Right lobe of liver (tissue), 6 donors: ENCODE measurements at regions not wholly inside any gene's neighbourhood (a gene's known extent, or its start where the extent isn't known, plus 50 kb on each side); places are given as distances from the start of the nearest gene placed in this dataset.

Experiments used
- ATAC-seq, 4 donors: fragments of 200-7000 bp; cut with Tn5 transposase; one replicate each; pipeline ENCODE4 v1.9.1; 2020; ENCODE audit warnings: mild to moderate bottlenecking in 4 of 4, moderate library complexity in 4 of 4
- DNase-seq, 3 donors: peaks; one replicate each; pipeline ENCODE4 v3.0.0-alpha.2; 2020
- H3K27ac ChIP-seq, 3 donors: fragments of 200-600 bp; one replicate each; pipeline ENCODE4 v1.8.0; 2022
- H3K27me3 ChIP-seq, 2 donors: fragments of 200-600 bp; one replicate each; pipeline ENCODE4 v1.8.0; 2022
- H3K36me3 ChIP-seq, 4 donors: fragments of 200-600 bp; sonication (generic) in 1 of 4; one replicate each; pipeline versions ENCODE4 v1.5.1 to v1.8.0; 2017 to 2022; ENCODE audit warnings: control low read depth in 1 of 4
- H3K4me1 ChIP-seq, 4 donors: fragments of 200-600 bp; sonication (generic) in 1 of 4; one replicate each; pipeline versions ENCODE4 v1.5.1 to v1.8.0; 2017 to 2022; ENCODE audit warnings: control low read depth in 1 of 4
- H3K4me3 ChIP-seq, 3 donors: fragments of 200-600 bp; one replicate each; pipeline ENCODE4 v1.8.0; 2022
- H3K9me3 ChIP-seq, 4 donors: fragments of 200-600 bp; sonication (generic) in 1 of 4; one replicate each; pipeline versions ENCODE4 v1.5.1 to v1.8.0; 2017 to 2022; ENCODE audit warnings: control low read depth in 1 of 4
- POLR2A ChIP-seq: fragments of 450-650 bp; IDR thresholded peaks from one replicate; pipeline ENCODE4 v1.6.1; 2017; ENCODE audit warnings: antibody characterized with exemption, mild to moderate bottlenecking
- WGBS: methylation state at CpG from one replicate; pipeline ENCODE4 v1.1.6; 2018; ENCODE audit warnings: low coverage, low lambda C conversion rate; ENCODE audit not compliant: insufficient coverage; ENCODE audit errors: missing lambda C conversion rate; 5-methylcytosine and 5-hydroxymethylcytosine counted together
- intact Hi-C, 2 donors: fragments of 100-400 bp; cut with DNase I; formaldehyde crosslinking; loops; one replicate each; pipeline versions ENCODE4 v1.11.2 to v1.14.1; 2022
- TF ChIP-seq, protein P1 (sequence below), 4 donors: fragments of 200-600 bp in 3 of 4; fragments of 450-650 bp in 1 of 4; IDR thresholded peaks; one replicate each; pipeline versions ENCODE4 v1.5.1 to v1.8.0; 2016 to 2022; ENCODE audit warnings: antibody characterized with exemption in 4 of 4, mild to moderate bottlenecking in 2 of 4
- donor health status: DM: no; HTN: yes; CAD: no.
- donor health status: DM: no; HTN: no; CAD: no.
- donor health status: DM: no; HTN: no; CAD: no.
- donor health status: DM: no; HTN: yes; CAD: no.
- donor health status: DM: no; HTN: yes; CAD: no.

GRCh38 chr5:136701191-136701590, 335.8 kb upstream of the TRPC7 start:
- DNase-seq (no peak), ATAC-seq (no peak)
- no peak for TF ChIP-seq POLR2A
- TF ChIP-seq, protein P1, sequence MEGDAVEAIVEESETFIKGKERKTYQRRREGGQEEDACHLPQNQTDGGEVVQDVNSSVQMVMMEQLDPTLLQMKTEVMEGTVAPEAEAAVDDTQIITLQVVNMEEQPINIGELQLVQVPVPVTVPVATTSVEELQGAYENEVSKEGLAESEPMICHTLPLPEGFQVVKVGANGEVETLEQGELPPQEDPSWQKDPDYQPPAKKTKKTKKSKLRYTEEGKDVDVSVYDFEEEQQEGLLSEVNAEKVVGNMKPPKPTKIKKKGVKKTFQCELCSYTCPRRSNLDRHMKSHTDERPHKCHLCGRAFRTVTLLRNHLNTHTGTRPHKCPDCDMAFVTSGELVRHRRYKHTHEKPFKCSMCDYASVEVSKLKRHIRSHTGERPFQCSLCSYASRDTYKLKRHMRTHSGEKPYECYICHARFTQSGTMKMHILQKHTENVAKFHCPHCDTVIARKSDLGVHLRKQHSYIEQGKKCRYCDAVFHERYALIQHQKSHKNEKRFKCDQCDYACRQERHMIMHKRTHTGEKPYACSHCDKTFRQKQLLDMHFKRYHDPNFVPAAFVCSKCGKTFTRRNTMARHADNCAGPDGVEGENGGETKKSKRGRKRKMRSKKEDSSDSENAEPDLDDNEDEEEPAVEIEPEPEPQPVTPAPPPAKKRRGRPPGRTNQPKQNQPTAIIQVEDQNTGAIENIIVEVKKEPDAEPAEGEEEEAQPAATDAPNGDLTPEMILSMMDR (IDR thresholded peaks at IDR 0.05), result no peak
- Histone ChIP-seq H3K27ac (no peak overlapping the region), H3K36me3 (no peaks in the 10 kb centered on the region), H3K4me1 (no peaks in the 10 kb centered on the region), H3K4me3 (no peak overlapping the region), H3K27me3 (no peaks in the 10 kb centered on the region), H3K9me3 (no peaks in the 10 kb centered on the region)
- intact Hi-C loops, result no loop called here
- WGBS, result 67% methylated on average over 1 of the region's 1 CpG

GRCh38 chr5:136699651-136700050, 334.3 kb upstream of the TRPC7 start:
- no peak for ATAC-seq
- WGBS, result 40% methylated on average over 6 of the region's 7 CpGs

DNA sequence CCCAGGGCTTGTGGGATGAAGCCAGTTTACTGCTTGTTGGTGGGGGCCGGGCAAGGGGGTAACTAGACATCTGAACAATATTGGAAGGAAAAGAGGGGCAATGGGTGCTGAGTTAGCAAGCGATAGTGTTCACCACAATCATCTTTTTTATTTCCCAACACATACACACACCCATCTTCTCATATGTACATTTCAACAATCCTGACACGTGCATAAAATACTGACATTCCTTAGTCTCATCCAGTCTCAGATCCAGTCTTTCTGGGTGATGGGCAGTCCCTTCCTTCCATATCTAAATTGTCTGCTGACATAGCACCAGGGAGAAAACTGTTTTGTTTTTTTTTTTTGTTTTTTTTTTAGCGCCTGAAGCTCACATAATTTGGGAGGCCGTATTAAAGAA, 333.6 kb upstream of the TRPC7 start:
- WGBS, result 59% methylated on average over 3 of the region's 5 CpGs
- Histone ChIP-seq H3K36me3 (no peaks in the 10 kb centered on the region), H3K27me3 (no peaks in the 10 kb centered on the region), H3K4me3 (no peak overlapping the region), H3K9me3 (no peaks in the 10 kb centered on the region), H3K4me1 (no peaks in the 10 kb centered on the region), H3K27ac (no peak overlapping the region)
- TF ChIP-seq POLR2A, result no peak
- TF ChIP-seq, protein P1 (IDR thresholded peaks at IDR 0.05), result no peak
- ATAC-seq (no peak), DNase-seq (no peak)
- intact Hi-C loops, result no loop called here

More at GRCh38 chr5:136699651-136700050, 334.3 kb upstream of the TRPC7 start:
- H3K27me3 ChIP-seq, result no peaks in the 10 kb centered on the region
- TF ChIP-seq POLR2A, result no peak
- TF ChIP-seq, protein P1 (IDR thresholded peaks at IDR 0.05), result no peak
- no peak overlapping the region for H3K27ac ChIP-seq
- no peak for DNase-seq
- intact Hi-C loops, result no loop called here
- no peaks in the 10 kb centered on the region for H3K36me3 ChIP-seq
- H3K4me1 ChIP-seq, result no peaks in the 10 kb centered on the region
- no peak overlapping the region for H3K4me3 ChIP-seq
- H3K9me3 ChIP-seq, result no peaks in the 10 kb centered on the region

GRCh38 chr5:136694258-136694657, 328.9 kb upstream of the TRPC7 start:
- Histone ChIP-seq H3K36me3 (no peaks in the 10 kb centered on the region), H3K4me3 (no peak overlapping the region), H3K27me3 (no peaks in the 10 kb centered on the region), H3K27ac (no peak overlapping the region), H3K9me3 (no peaks in the 10 kb centered on the region), H3K4me1 (no peaks in the 10 kb centered on the region)
- TF ChIP-seq POLR2A, result no peak
- TF ChIP-seq, protein P1 (IDR thresholded peaks at IDR 0.05), result no peak
- DNase-seq (no peak), ATAC-seq (no peak)
- 54% methylated on average over 4 of the region's 4 CpGs for WGBS
- intact Hi-C loops, result no loop called here

- no peak for DNase-seq
- Histone ChIP-seq H3K4me1 (no peaks in the 10 kb centered on the region), H3K4me3 (no peak overlapping the region), H3K9me3 (no peaks in the 10 kb centered on the region), H3K36me3 (no peaks in the 10 kb centered on the region), H3K27ac (no peak overlapping the region), H3K27me3 (no peaks in the 10 kb centered on the region)
- TF ChIP-seq, protein P1 (IDR thresholded peaks at IDR 0.05), result no peak
- TF ChIP-seq POLR2A, result no peak
- intact Hi-C loops, result no loop called here
- 26% methylated on average over 2 of the region's 2 CpGs for WGBS
- ATAC-seq, result no peak
These were observed 324.2 kb upstream of the TRPC7 start for GRCh38 chr5:136689552-136689951.
